GM19351 (cell line): ENCODE measurements at regions not wholly inside any gene's neighbourhood (a gene's known extent, or its start where the extent isn't known, plus 50 kb on each side); places are given as distances from the start of the nearest gene placed in this dataset.

Experiments
- ATAC-seq: cut with Tn5 transposase; IDR thresholded peaks from one replicate; pipeline ENCODE4 v1.9.1; 2021; ENCODE audit warnings: mild to moderate bottlenecking, moderate library complexity; ENCODE audit not compliant: unreplicated experiment

GRCh38 chr2:234286118-234286598 is 210.7 kb downstream of the ARL4C start:
- ATAC-seq, result no peak

DNA sequence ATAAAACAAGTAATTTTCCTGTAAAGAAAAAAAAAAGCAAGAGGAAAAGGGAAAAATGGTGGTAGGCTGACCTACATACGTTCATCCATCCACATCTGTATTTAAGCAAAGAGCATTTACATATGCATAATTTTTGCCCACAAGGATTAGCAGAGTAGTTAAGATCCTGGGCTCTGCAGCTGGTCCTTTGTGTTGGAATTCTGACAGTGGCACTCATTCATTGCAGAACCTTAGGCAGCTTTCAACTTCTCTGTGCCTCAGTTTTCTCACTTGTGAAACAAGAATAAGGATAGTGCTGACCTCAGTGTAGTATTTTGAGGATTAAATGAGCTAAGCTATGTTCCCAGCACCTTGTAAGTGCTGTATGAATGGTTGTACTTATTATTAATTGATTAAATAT is 211.3 kb downstream of the ARL4C start:
- ATAC-seq, result no peak

DNA sequence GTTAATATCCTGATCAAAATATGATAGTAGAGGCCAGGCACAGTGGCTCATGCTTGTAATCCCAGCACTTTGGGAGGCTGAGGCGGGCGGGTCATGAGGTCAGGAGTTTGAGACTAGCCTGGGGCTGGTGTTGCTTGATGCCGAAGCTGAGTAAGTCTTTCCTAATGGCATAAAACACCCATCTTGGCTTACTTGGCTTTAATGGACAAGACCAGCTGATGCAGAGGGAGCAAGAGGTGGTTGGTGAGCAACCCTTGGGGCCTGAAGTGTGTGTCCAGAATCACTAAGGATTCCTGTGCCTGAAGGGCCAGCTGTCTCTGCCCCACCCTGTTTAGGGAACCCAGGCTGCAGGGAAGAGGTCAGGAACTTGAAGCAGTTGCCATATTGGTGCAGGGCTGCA is 217.2 kb downstream of the ARL4C start:
- no peak for ATAC-seq

DNA sequence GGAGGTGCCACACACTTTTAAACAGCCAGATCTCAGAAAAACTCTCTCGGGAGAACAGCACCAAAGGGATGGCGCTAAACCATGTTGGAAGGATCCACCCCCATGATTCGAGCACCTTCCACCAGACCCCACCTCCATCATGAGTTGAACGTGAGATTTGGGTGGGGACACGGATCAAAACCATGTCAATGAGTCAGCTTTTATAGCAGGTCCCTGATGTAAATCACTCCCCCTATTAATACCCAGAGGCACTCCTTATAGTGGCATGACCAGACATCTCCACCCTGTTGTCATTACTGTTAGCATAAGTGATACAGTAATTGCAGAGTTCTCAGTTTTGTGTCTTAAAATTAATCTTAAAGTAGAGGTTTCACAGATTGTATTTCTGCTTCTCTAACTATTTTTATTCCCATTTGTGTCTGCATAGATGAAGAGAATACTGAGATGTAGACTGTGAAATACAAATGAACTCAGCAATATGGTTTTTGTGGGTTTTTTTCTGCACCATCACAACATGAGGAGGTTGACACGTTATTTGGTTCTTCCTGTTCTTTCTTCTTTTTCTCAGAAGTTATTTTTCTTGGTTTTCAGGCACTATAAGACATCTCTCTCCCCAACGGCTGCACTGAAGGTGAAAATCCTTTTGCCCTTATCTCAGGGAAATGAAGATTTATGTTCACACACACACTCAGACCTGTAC is 218.2 kb downstream of the ARL4C start:
- ATAC-seq, result no peak

DNA sequence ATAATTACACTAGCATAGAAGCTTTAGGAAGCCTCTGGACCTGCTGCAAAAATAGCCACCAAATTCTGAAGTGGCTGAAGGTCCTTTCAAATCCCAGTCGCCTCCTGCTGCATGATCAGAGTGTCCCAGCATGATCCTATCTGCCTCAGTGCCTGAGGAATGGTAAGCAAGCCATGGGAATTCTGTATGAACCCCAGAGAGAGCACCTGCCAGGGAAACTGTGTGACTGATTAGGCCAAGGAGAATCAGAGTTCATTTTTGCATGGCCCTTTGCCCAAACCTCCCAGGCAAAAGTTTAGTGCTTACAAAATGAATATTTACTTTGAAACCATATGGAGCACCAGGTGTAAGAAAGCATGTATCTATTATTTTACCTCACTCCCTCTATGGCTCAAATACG is 221.4 kb downstream of the ARL4C start:
- ATAC-seq, result no peak

DNA sequence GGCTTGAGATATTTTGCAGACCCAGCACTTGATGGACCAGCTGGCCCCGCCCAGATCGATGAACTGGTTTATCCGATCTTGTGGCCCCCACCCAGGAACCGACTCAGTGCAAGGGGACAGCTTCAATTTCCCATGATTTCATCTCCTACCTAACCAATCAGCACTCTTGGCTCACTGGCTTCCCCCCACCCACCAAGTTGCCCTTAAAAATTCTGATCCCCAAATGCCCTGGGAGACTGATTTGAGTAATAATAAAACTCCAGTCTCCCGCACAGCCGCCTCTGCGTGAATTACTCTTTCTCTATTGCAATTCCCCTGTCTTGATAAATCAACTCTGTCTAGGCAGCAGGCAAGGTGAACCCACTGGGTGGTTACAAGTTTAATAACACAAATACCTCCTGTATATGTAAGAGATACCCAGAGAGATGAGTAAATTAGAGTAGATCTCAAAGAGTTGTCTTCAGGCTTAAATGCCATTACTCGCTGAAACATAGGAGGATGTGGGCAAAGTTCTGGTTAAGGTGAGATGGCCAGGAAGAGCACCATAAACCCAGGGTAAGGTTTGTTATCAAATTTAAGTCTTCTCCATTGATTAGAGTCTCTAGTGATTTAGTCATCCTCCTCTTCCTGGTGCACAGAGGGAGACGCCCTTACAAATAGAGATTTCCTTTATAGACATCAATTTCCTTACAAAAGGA is 222.8 kb downstream of the ARL4C start:
- ATAC-seq, result no peak

GRCh38 chr2:234272069-234272850 is 221.8 kb downstream of the SPP2 start:
- no peak for ATAC-seq

GRCh38 chr2:234271338-234271737 is 220.8 kb downstream of the SPP2 start:
- ATAC-seq, result no peak

DNA sequence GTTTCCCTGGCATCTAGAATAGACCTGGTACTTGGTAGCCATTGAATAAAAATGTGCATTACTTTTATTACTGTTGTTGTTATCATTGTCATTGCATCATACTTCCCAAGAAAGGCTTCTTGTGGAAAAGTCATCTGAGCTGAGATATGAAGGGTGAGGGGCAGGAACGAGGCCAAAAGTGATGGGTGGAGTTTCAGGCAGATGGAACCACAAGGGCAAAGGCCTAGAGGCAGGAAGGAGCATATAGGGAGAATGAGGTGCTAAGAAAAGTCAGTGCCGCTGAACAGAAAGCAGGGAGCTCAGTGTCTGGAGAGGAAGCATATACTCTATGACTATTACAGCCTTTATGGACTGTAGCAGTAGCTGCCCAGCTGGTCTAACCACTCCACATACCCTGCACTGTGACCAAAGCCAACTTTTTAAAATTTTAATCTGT is 219.3 kb downstream of the SPP2 start:
- ATAC-seq, result no peak

DNA sequence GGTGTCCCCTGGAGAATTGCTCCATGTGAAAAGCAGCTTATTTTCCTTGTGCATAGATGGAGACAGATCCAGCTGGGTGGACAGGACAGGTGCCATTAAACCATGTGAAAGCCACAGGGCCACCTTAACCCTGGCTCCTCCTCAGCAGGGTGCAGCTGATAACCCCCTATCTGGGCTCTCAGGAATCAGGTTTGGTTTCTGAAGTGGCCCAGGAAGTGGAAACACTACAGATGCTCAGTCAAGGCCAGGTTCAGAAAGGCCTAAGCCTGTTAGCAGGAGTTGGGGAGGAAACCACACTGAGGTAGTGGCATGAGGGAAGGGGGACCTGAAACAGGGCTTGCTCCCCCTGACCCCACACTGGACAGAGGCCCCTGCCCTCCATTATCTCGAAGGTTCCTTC is 217.0 kb downstream of the SPP2 start:
- ATAC-seq, result no peak

GRCh38 chr2:234266952-234267351 is 216.4 kb downstream of the SPP2 start:
- no peak for ATAC-seq

- ATAC-seq, result no peak
These were observed 214.7 kb downstream of the SPP2 start for GRCh38 chr2:234265206-234265605.

DNA sequence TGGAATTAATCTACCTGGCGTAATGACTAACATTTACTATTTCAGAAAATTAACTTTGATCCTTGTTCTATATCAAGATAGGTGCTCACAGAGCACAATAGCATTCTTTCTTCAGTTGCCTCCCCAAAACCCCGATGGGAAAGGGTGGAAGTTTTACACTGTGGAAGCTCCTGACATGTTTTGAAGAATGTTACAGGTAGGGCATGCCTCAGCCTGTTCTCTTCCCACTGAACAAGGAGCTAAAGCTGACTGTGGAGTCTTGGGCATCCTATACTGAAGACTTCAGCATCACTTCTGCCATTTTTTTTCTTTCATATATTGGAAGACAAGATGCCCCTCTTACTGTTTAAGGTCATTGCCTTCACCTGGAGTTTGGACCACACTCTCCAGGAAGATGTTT is 211.2 kb downstream of the SPP2 start:
- ATAC-seq, result no peak

GRCh38 chr2:234259440-234259839 is 208.9 kb downstream of the SPP2 start:
- no peak for ATAC-seq

DNA sequence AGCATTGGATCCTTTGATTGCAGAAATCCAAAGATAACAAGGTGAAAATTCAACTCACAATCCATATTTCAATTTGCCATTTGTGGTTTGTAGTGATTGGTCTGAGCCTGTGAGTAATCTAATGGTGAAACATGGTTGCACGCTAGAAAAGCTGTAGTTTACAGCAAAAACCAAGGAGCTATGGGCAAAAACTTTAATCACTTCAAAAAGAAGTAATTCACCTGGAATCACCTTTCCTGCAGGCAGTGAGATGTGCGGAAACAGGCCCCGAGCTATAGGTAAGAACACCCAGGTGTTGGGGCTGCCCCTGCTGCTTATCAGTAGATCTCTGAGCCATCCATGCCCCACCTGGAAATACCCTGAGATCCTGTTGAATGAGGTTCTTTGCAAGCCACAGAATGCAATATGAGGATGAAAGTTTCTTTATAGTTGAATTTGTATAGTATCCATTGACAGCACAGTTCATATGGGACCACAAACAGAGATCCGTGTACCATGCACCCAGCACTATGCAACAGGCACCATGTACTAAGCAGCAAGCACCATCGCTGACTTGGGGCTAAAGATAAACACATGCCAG is 208.2 kb downstream of the SPP2 start:
- no peak for ATAC-seq

DNA sequence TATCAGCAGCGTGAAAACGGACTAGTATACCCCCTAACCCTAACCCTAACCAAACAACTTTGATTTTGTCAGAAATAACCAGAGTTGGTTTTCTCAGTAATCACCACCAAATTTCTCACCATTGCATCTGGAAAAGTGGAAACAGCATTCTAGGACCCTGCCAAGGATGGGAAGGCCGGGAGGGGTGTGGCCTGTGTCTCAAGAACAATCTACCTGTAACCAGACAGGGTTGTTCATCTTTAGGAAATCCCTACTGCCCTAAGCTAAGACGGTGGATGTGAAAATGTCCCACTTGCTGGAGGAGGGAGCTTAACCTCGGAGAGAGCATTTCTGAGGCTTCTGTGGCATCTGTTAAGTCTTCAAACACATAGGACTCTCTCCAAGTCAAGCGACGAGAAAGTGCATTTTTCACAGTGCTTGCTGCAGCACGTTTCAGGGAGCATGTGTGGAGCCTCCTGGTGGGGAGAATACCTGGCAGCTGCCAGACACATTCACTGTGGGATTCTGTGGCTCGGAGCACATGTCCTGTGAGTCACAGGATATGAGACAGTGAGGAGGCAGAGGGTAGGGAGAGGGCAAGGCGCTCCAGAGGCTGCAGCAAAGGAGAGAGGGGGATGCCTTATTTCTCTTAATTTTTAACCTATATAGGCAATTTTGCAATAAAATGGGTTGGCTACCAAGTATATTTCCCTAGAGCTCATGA is 207.5 kb downstream of the SPP2 start:
- ATAC-seq, result no peak

DNA sequence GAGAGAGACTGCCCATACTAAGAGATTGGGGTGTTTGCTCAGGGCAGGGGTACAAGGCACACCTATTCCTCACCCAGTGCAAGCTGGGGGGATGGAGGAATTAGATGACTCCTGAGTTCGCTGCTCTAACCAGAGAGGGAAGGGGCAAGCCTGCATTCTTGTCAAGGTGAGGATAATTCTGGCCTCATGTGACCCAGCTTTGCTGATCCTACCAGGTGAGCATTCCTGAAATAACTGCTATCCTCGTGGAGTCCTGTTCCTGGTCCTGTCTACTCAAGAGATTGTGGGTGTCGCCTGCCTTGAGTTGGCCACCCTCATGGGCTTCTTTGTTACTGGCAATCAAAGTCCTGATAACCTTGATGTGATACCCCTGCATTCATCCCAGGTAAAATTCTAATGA is 206.0 kb downstream of the SPP2 start:
- ATAC-seq, result no peak

- ATAC-seq, result no peak
These were observed 204.4 kb downstream of the SPP2 start for GRCh38 chr2:234254783-234255521.

- no peak for ATAC-seq
These were observed 202.3 kb downstream of the SPP2 start for GRCh38 chr2:234252772-234253171.
